Smooth muscle cell (in vitro differentiated cells): ENCODE measurements at regions not wholly inside any gene's neighbourhood (a gene's known extent, or its start where the extent isn't known, plus 50 kb on each side); places are given as distances from the start of the nearest gene placed in this dataset.
A peak's percentile ranks its signal among the peaks of the same experiment; 100 is the strongest.

Experiments used
- DNase-seq: peaks from one replicate; lab custom pipeline; 2025; ENCODE audit not compliant: unreplicated experiment; lab: John Stamatoyannopoulos, UW
- H2AFZ ChIP-seq: fragments of 200-600 bp; sonication (generic); 2 replicates; pipeline ENCODE4 v1.6.0; 2016; ENCODE audit warnings: antibody characterized with exemption, low read depth, mild to moderate bottlenecking
- H3F3A ChIP-seq: fragments of 200-600 bp; sonication (generic); 2 replicates; pipeline ENCODE4 v1.6.0; 2017; ENCODE audit warnings: antibody characterized with exemption, low read depth
- H3K27ac ChIP-seq: fragments of 200-600 bp; sonication (generic); 2 replicates; pipeline ENCODE4 v1.5.1; 2016; ENCODE audit warnings: low read depth, mild to moderate bottlenecking
- H3K27me3 ChIP-seq: fragments of 200-600 bp; sonication (generic); 2 replicates; pipeline ENCODE4 v1.6.1; 2016; ENCODE audit warnings: low read depth, mild to moderate bottlenecking
- H3K36me3 ChIP-seq: fragments of 200-600 bp; sonication (generic); 2 replicates; pipeline ENCODE4 v1.5.1; 2016; ENCODE audit warnings: low read depth
- H3K4me1 ChIP-seq: fragments of 200-600 bp; sonication (generic); 2 replicates; pipeline ENCODE4 v1.5.1; 2016; ENCODE audit warnings: low read depth
- H3K4me2 ChIP-seq: fragments of 200-600 bp; sonication (generic); 2 replicates; pipeline ENCODE4 v1.6.0; 2016; ENCODE audit warnings: mild to moderate bottlenecking
- H3K4me3 ChIP-seq: fragments of 200-600 bp; sonication (generic); 2 replicates; pipeline ENCODE4 v1.5.1; 2016; ENCODE audit warnings: mild to moderate bottlenecking
- H3K79me2 ChIP-seq: fragments of 200-600 bp; sonication (generic); 2 replicates; pipeline ENCODE4 v1.6.0; 2016; ENCODE audit warnings: low read depth, mild to moderate bottlenecking
- H3K9ac ChIP-seq: fragments of 200-600 bp; sonication (generic); 2 replicates; pipeline ENCODE4 v1.6.0; 2016; ENCODE audit warnings: low read depth
- H3K9me3 ChIP-seq: fragments of 200-600 bp; sonication (generic); replicated peaks from 2 replicates; pipeline ENCODE4 v1.5.1; 2016; ENCODE audit warnings: low read depth
- H4K20me1 ChIP-seq: fragments of 200-600 bp; sonication (generic); 2 replicates; pipeline ENCODE4 v1.6.0; 2016; ENCODE audit warnings: low read depth
- CTCF ChIP-seq: fragments of 200-600 bp; sonication (generic); IDR thresholded peaks from 2 replicates; pipeline ENCODE4 v1.5.1; 2017; ENCODE audit warnings: borderline replicate concordance, mild to moderate bottlenecking, antibody characterized with exemption; ENCODE audit not compliant: insufficient read depth, poor library complexity, severe bottlenecking
- WGBS: methylation state at CpG from one replicate; pipeline ENCODE4 v1.1.7; 2016; ENCODE audit warnings: low lambda C conversion rate; 5-methylcytosine and 5-hydroxymethylcytosine counted together

- H2AFZ ChIP-seq = peak overlapping the region; percentile 56
- H4K20me1 ChIP-seq = no peaks in the 10 kb centered on the region
- no peaks in the 10 kb centered on the region for H3K9me3 ChIP-seq
- TF ChIP-seq CTCF = no peak
- H3K79me2 ChIP-seq = no peaks in the 10 kb centered on the region
- no peak for DNase-seq
- H3K4me3 ChIP-seq = no peak overlapping the region
- H3K9ac ChIP-seq = no peak overlapping the region
- H3K27me3 ChIP-seq = no peaks in the 10 kb centered on the region
- no peaks in the 10 kb centered on the region for H3K4me1 ChIP-seq
- no peaks in the 10 kb centered on the region for H3K36me3 ChIP-seq
- peak overlapping the region; percentile 63 for H3K4me2 ChIP-seq
- WGBS = 22% methylated on average over 1 of the region's 1 CpG
- H3K27ac ChIP-seq = peak overlapping the region; percentile 68
- no peaks in the 10 kb centered on the region for H3F3A ChIP-seq
Observed at GRCh38 chr13:74217811-74218210, 83.6 kb upstream of the KLF12 start.

GRCh38 chr13:74215420-74215819 lies 81.2 kb upstream of the KLF12 start:
- H3K4me3 ChIP-seq = no peak overlapping the region
- DNase-seq = no peak
- no peak overlapping the region for H3K27ac ChIP-seq
- H3F3A ChIP-seq = no peaks in the 10 kb centered on the region
- H3K9me3 ChIP-seq = no peaks in the 10 kb centered on the region
- no peaks in the 10 kb centered on the region for H3K4me1 ChIP-seq
- H2AFZ ChIP-seq = peak overlapping the region; percentile 39
- no peaks in the 10 kb centered on the region for H4K20me1 ChIP-seq
- H3K9ac ChIP-seq = no peak overlapping the region
- no peak for TF ChIP-seq CTCF
- no peaks in the 10 kb centered on the region for H3K27me3 ChIP-seq
- no peak overlapping the region for H3K4me2 ChIP-seq
- WGBS = 97% methylated on average over 2 of the region's 2 CpGs
- H3K36me3 ChIP-seq = no peaks in the 10 kb centered on the region
- H3K79me2 ChIP-seq = no peaks in the 10 kb centered on the region

- DNase-seq = no peak
- Histone ChIP-seq H3K27ac (no peak overlapping the region), H3K4me3 (no peak overlapping the region), H3K79me2 (no peaks in the 10 kb centered on the region), H3K27me3 (no peaks in the 10 kb centered on the region), H4K20me1 (no peaks in the 10 kb centered on the region), H3K36me3 (no peaks in the 10 kb centered on the region), H3F3A (no peaks in the 10 kb centered on the region), H2AFZ (no peak overlapping the region), H3K4me2 (no peak overlapping the region), H3K4me1 (no peaks in the 10 kb centered on the region), H3K9ac (no peak overlapping the region), H3K9me3 (no peaks in the 10 kb centered on the region)
- TF ChIP-seq CTCF = no peak
- 92% methylated on average over 5 of the region's 5 CpGs for WGBS
Observed at GRCh38 chr13:74214321-74214720, 80.1 kb upstream of the KLF12 start.

GRCh38 chr13:74210693-74211393 lies 76.6 kb upstream of the KLF12 start:
- no peak overlapping the region for H2AFZ ChIP-seq
- peaks cover 6% of the 10 kb centered on the region for H3K4me1 ChIP-seq
- H3K4me3 ChIP-seq = no peak overlapping the region
- DNase-seq = no peak
- 53% methylated on average over 4 of the region's 4 CpGs for WGBS
- no peaks in the 10 kb centered on the region for H3K79me2 ChIP-seq
- H3K9me3 ChIP-seq = no peaks in the 10 kb centered on the region
- no peaks in the 10 kb centered on the region for H3F3A ChIP-seq
- no peak overlapping the region for H3K9ac ChIP-seq
- H4K20me1 ChIP-seq = no peaks in the 10 kb centered on the region
- no peaks in the 10 kb centered on the region for H3K36me3 ChIP-seq
- H3K27me3 ChIP-seq = no peaks in the 10 kb centered on the region
- H3K4me2 ChIP-seq = no peak overlapping the region
- no peak for TF ChIP-seq CTCF
- peak overlapping the region; percentile 53 for H3K27ac ChIP-seq
